GM12878 (cell line): ENCODE measurements at regions not wholly inside any gene's neighbourhood (a gene's known extent, or its start where the extent isn't known, plus 50 kb on each side); places are given as distances from the start of the nearest gene placed in this dataset.

Source experiments
- ATAC-seq: fragments of 200-7000 bp; cut with Tn5 transposase; 3 replicates; pipeline ENCODE4 v1.9.1; 2020; ENCODE audit warnings: mild to moderate bottlenecking, moderate library complexity
- BruUV-seq: library from RNA; stranded (reverse); fragments of 400-500 nt; replicated peaks from 2 replicates; lab custom pipeline; 2021; lab: Mats Ljungman, UMichigan
- CTCF ChIA-PET: fragments of 300-600 bp; sonication (Branson Sonifier 250); formaldehyde crosslinking; extraction: SDS; loops from one replicate; lab custom pipeline; 2021; ENCODE audit warnings: inconsistent platforms; lab: Yijun Ruan, JAX
- POLR2A ChIA-PET: fragments of 350-600 bp; formaldehyde crosslinking; extraction: SDS; loops from one replicate; lab custom pipeline; 2021; ENCODE audit warnings: inconsistent platforms; lab: Charles Lee
- RAD21 ChIA-PET: fragments of 300-600 bp; sonication (Branson Sonifier 250); formaldehyde crosslinking; loops from one replicate; lab custom pipeline; 2023; ENCODE audit warnings: antibody characterized with exemption; ENCODE audit not compliant: unreplicated experiment; lab: Charles Lee
- SMC1A ChIA-PET: fragments of 300-600 bp; sonication (Branson Sonifier 250); formaldehyde crosslinking; loops from one replicate; lab custom pipeline; 2023; ENCODE audit not compliant: unreplicated experiment, uncharacterized antibody; lab: Charles Lee
- DNase-seq: peaks from one replicate; pipeline ENCODE4 v3.0.0-alpha.2; 2011; ENCODE audit warnings: low read depth, low spot score
- FAIRE-seq: peaks from 3 replicates; lab custom pipeline; 2011; peaks lifted over from hg19 to GRCh38; lab: Jason Lieb, UNC
- H2AFZ ChIP-seq: 2 replicates; pipeline ENCODE4 v1.6.0; 2011; ENCODE audit warnings: low read depth, low read length, control low read depth; ENCODE audit not compliant: control insufficient read depth
- H3K27ac ChIP-seq: 2 replicates; pipeline ENCODE4 v1.5.1; 2011; ENCODE audit warnings: control low read depth; ENCODE audit not compliant: control insufficient read depth, insufficient read depth
- H3K27me3 ChIP-seq, 2 experiments: replicated peaks in 1 of 2; 2 replicates each; pipeline versions ENCODE4 v1.6.0 to v1.6.1; 2011; ENCODE audit warnings: low read length in 1 of 2; ENCODE audit not compliant: control insufficient read depth in 2 of 2, insufficient read depth in 2 of 2
- H3K36me3 ChIP-seq, 2 experiments: 2 replicates each; pipeline ENCODE4 v1.5.1; 2011; ENCODE audit warnings: low read length in 1 of 2; ENCODE audit not compliant: control insufficient read depth in 2 of 2, insufficient read depth in 2 of 2
- H3K4me1 ChIP-seq: 2 replicates; pipeline ENCODE4 v1.6.1; 2011; ENCODE audit warnings: mild to moderate bottlenecking, low read length, moderate library complexity, mixed read lengths; ENCODE audit not compliant: control insufficient read depth, insufficient read depth
- H3K4me2 ChIP-seq: 2 replicates; pipeline ENCODE4 v1.6.0; 2011; ENCODE audit warnings: control low read depth; ENCODE audit not compliant: control insufficient read depth, insufficient read depth
- H3K4me3 ChIP-seq: fragments of 200-600 bp; sonication (generic); 2 replicates; pipeline ENCODE4 v1.5.1; 2016
- H3K79me2 ChIP-seq: 2 replicates; pipeline ENCODE4 v1.6.0; 2011; ENCODE audit warnings: low read length; ENCODE audit not compliant: control insufficient read depth, insufficient read depth
- H3K9ac ChIP-seq: 2 replicates; pipeline ENCODE4 v1.8.0; 2011; ENCODE audit warnings: low read length, control low read depth, mixed read lengths; ENCODE audit not compliant: control insufficient read depth, insufficient read depth
- H3K9me3 ChIP-seq: replicated peaks from 3 replicates; pipeline ENCODE4 v1.5.1; 2011; ENCODE audit warnings: mild to moderate bottlenecking, low read length; ENCODE audit not compliant: control insufficient read depth, insufficient read depth
- H4K20me1 ChIP-seq: 2 replicates; pipeline ENCODE4 v1.6.0; 2011; ENCODE audit not compliant: control insufficient read depth, insufficient read depth
- ATF7 ChIP-seq: fragments of 450-650 bp; IDR thresholded peaks from 2 replicates; pipeline ENCODE4 v1.6.1; 2016; ENCODE audit warnings: low read depth, mild to moderate bottlenecking
- BACH1 ChIP-seq: fragments of 450-650 bp; IDR thresholded peaks from 2 replicates; pipeline ENCODE4 v1.6.1; 2017; ENCODE audit warnings: mild to moderate bottlenecking, borderline replicate concordance
- BMI1 ChIP-seq: fragments of 450-650 bp; IDR thresholded peaks from 2 replicates; pipeline ENCODE4 v1.6.1; 2016; ENCODE audit warnings: mild to moderate bottlenecking, moderate library complexity, borderline replicate concordance
- CHD2 ChIP-seq: IDR thresholded peaks from 2 replicates; pipeline ENCODE4 v1.6.1; 2011; ENCODE audit warnings: low read depth, low read length, improper control_type of control experiment, borderline replicate concordance
- EED ChIP-seq: sonication (generic); IDR thresholded peaks from 2 replicates; pipeline ENCODE4 v1.6.1; 2016; ENCODE audit warnings: antibody characterized with exemption, low read depth
- HDAC6 ChIP-seq: fragments of 200-600 bp; sonication (generic); IDR thresholded peaks from one replicate; pipeline ENCODE4 v1.8.0; 2017; ENCODE audit warnings: antibody characterized with exemption; ENCODE audit not compliant: unreplicated experiment
- LARP7 ChIP-seq: fragments of 450-650 bp; IDR thresholded peaks from 2 replicates; pipeline ENCODE4 v1.6.1; 2017; ENCODE audit warnings: mild to moderate bottlenecking
- MYC ChIP-seq: IDR thresholded peaks from 2 replicates; pipeline ENCODE4 v1.6.1; 2011; ENCODE audit warnings: mild to moderate bottlenecking, low read length, moderate library complexity, inconsistent platforms; ENCODE audit not compliant: insufficient read depth, insufficient replicate concordance, insufficient read length, severe bottlenecking
- NFXL1 ChIP-seq: fragments of 450-650 bp; IDR thresholded peaks from 2 replicates; pipeline ENCODE4 v1.6.1; 2017; ENCODE audit warnings: antibody characterized with exemption, mild to moderate bottlenecking, borderline replicate concordance
- PAX8 ChIP-seq: fragments of 450-650 bp; IDR thresholded peaks from 2 replicates; pipeline ENCODE4 v1.6.1; 2017; ENCODE audit warnings: mild to moderate bottlenecking, moderate library complexity
- POU2F2 ChIP-seq: IDR thresholded peaks from 3 replicates; pipeline ENCODE4 v1.6.1; 2011; ENCODE audit warnings: low read depth, mild to moderate bottlenecking, low read length, borderline replicate concordance
- RFX5 ChIP-seq: IDR thresholded peaks from 2 replicates; pipeline ENCODE4 v1.6.1; 2011; ENCODE audit warnings: low read depth, low read length, improper control_type of control experiment
- SRF ChIP-seq, 2 experiments: IDR thresholded peaks; 2 replicates each; pipeline ENCODE4 v1.6.1; 2011; ENCODE audit warnings: low read depth in 2 of 2, low read length in 2 of 2, mild to moderate bottlenecking in 1 of 2, moderate library complexity in 1 of 2
- SUPT20H ChIP-seq: IDR thresholded peaks from 2 replicates; pipeline ENCODE4 v1.6.1; 2011; ENCODE audit warnings: low read depth, mild to moderate bottlenecking, low read length, moderate library complexity, borderline replicate concordance; ENCODE audit not compliant: control insufficient read depth
- ZNF207 ChIP-seq: fragments of 450-650 bp; IDR thresholded peaks from 2 replicates; pipeline ENCODE4 v1.6.1; 2014; ENCODE audit warnings: antibody characterized with exemption, mild to moderate bottlenecking, borderline replicate concordance
- ZNF24 ChIP-seq: fragments of 450-650 bp; IDR thresholded peaks from 2 replicates; pipeline ENCODE4 v1.6.1; 2017; ENCODE audit warnings: antibody characterized with exemption, mild to moderate bottlenecking
- WGBS: methylation state at CpG from one replicate; pipeline ENCODE4 v1.1.6; 2016; ENCODE audit warnings: low lambda C conversion rate; ENCODE audit not compliant: insufficient replicate concordance, insufficient coverage; ENCODE audit errors: missing lambda C conversion rate; 5-methylcytosine and 5-hydroxymethylcytosine counted together
- in situ Hi-C: fragments of 300-500 bp; cut with MboI; formaldehyde crosslinking; loops from 9 replicates; pipeline ENCODE4 v1.14.3; 2018; ENCODE audit warnings: mixed read lengths
- intact Hi-C: fragments of 100-400 bp; cut with micrococcal nuclease; formaldehyde crosslinking; loops from one replicate; pipeline ENCODE4 v1.14.2; 2022; ENCODE audit not compliant: unreplicated experiment

GRCh38 chr14:27916326-27916725 lies 850.3 kb upstream of the FOXG1 start:
- ATAC-seq: no peak
- ChIA-PET RAD21 (no interaction called here), SMC1A (no interaction called here), CTCF (no interaction called here)
- Histone ChIP-seq H3K27me3 (no peaks in the 10 kb centered on the region), H3K36me3 (no peaks in the 10 kb centered on the region), H3K79me2 (no peaks in the 10 kb centered on the region)
- in situ Hi-C loops: no loop called here
- no peak for TF ChIP-seq RFX5
- no peak for TF ChIP-seq POU2F2
- TF ChIP-seq HDAC6: no peak
- no peak for TF ChIP-seq LARP7
- TF ChIP-seq SRF (IDR thresholded peaks at IDR 0.05; ENCODE audit: low read depth in 2 of 2, low read length in 2 of 2): no peak
- TF ChIP-seq BACH1: no peak
- no peak for TF ChIP-seq NFXL1
- TF ChIP-seq ZNF24: no peak
- no peak for TF ChIP-seq BMI1
- TF ChIP-seq SUPT20H: no peak
- TF ChIP-seq CHD2: no peak
- no peak for TF ChIP-seq MYC
- no peak for TF ChIP-seq PAX8
- no peak for TF ChIP-seq ZNF207
- no peak for TF ChIP-seq ATF7
- TF ChIP-seq EED: no peak
- TF ChIP-seq, all 136 proteins: peak for 0
- no TSS peak for BruUV-seq
- Histone ChIP-seq H3K4me3 (no peak overlapping the region), H3K4me1 (no peaks in the 10 kb centered on the region), H3K27ac (no peak overlapping the region), H3K4me2 (no peak overlapping the region), H2AFZ (no peak overlapping the region), H3K9me3 (no peaks in the 10 kb centered on the region), H4K20me1 (no peaks in the 10 kb centered on the region), H3K9ac (no peak overlapping the region)
- no peak for FAIRE-seq
- 33% methylated on average over 3 of the region's 3 CpGs for WGBS
- intact Hi-C loops: no loop called here
- POLR2A ChIA-PET: no interaction called here
- DNase-seq: no peak
